ENCODE measurements at regions not wholly inside any gene's neighbourhood (a gene's known extent, or its start where the extent isn't known, plus 50 kb on each side); places are given as distances from the start of the nearest gene placed in this dataset.
A peak's percentile ranks its signal among the peaks of the same experiment; 100 is the strongest.

DNA sequence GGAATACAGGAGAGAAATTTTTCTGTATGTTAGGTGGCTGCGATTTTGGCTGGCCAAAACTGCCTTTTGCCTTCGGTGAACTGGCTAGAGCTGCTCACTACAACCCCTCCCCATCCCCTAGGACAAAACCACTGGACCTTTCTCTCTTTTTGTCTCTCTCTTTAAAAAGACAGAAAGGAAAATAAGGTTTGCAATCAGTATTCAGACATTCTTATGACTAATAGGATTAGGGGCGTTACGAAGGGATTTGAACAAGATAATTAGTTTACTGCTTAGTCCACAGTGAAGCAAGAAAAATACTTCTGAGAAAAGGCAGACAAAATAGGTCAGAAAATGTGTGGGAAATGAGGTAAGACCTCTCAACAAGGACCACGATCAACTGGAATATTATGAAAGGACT, 180.4 kb downstream of the SLIT2 start:
- no peak for DNase-seq (ENCODE audit: low spot score in 2 of 2, unreplicated experiment in 2 of 2)
- TF ChIP-seq, protein P1, sequence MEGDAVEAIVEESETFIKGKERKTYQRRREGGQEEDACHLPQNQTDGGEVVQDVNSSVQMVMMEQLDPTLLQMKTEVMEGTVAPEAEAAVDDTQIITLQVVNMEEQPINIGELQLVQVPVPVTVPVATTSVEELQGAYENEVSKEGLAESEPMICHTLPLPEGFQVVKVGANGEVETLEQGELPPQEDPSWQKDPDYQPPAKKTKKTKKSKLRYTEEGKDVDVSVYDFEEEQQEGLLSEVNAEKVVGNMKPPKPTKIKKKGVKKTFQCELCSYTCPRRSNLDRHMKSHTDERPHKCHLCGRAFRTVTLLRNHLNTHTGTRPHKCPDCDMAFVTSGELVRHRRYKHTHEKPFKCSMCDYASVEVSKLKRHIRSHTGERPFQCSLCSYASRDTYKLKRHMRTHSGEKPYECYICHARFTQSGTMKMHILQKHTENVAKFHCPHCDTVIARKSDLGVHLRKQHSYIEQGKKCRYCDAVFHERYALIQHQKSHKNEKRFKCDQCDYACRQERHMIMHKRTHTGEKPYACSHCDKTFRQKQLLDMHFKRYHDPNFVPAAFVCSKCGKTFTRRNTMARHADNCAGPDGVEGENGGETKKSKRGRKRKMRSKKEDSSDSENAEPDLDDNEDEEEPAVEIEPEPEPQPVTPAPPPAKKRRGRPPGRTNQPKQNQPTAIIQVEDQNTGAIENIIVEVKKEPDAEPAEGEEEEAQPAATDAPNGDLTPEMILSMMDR (IDR thresholded peaks at IDR 0.05; ENCODE audit: unreplicated experiment) = no peak
- no peak overlapping the region for H3K4me3 Mint-ChIP-seq
- peak overlapping the region; percentile 78 for H3K27ac Mint-ChIP-seq
- no peaks in the 10 kb centered on the region for H3K27me3 Mint-ChIP-seq (ENCODE audit: low read depth)
- no peaks in the 10 kb centered on the region for H3K9me3 Mint-ChIP-seq
- peaks cover 1% of the 10 kb centered on the region for H3K36me3 Mint-ChIP-seq
- peaks cover 69% of the 10 kb centered on the region for H3K4me1 Mint-ChIP-seq

DNA sequence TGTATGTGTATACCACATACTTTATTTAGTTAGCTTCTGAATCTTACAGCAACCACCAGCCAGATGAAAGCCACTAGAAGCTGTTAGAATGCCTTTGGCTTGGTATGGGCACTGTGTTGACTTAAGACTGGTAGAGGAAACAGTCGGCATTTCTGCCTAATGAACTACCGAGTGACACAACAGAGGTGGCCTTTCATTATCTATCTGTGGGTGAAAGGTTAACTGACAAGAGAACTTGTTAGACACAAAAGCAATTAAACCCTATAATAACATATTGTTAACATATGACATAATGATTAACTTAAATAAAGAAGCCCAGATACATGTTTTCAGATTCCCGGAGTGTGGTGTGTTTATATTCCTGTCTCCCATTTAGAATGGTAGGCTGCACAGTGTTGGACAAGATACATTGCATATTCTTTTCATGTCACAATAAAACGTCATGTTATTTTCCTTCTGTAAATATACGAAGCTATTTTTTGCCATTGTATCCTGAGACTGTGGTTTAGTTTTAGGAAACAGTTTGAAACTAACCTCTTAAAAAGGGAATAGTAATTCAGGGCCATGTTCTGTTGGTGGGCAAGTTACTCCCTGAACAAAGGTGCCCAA, 181.5 kb downstream of the SLIT2 start:
- H3K27ac Mint-ChIP-seq = peak overlapping the region; percentile 52
- H3K27me3 Mint-ChIP-seq (ENCODE audit: low read depth) = no peaks in the 10 kb centered on the region
- peaks cover 6% of the 10 kb centered on the region for H3K36me3 Mint-ChIP-seq
- TF ChIP-seq, protein P1 (IDR thresholded peaks at IDR 0.05; ENCODE audit: unreplicated experiment) = no peak
- peaks cover 4% of the 10 kb centered on the region for H3K9me3 Mint-ChIP-seq
- DNase-seq (ENCODE audit: low spot score in 2 of 2, unreplicated experiment in 2 of 2) = no peak
- peaks cover 66% of the 10 kb centered on the region for H3K4me1 Mint-ChIP-seq
- no peak overlapping the region for H3K4me3 Mint-ChIP-seq

DNA sequence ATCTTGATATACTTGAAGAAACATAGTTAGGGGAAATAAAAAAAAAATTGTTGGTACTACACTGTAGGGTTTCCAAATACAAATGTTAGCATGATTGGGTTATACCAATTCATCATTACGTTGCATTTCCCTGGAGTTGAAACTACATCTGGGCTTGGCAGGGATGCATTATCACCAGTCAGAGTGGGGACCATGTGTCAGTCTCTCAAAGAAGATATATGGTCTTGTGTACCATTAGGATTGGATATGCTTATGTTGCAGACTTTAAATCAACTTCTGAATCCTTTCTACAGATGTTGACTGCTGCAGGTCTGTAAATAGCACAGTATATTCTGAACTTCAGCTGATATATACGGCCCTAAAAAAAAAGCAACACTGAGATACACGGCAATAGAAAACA, 188.5 kb downstream of the SLIT2 start:
- no peaks in the 10 kb centered on the region for H3K27me3 Mint-ChIP-seq (ENCODE audit: low read depth)
- no peak for DNase-seq (ENCODE audit: low spot score in 2 of 2, unreplicated experiment in 2 of 2)
- H3K4me1 Mint-ChIP-seq = peaks cover 57% of the 10 kb centered on the region
- TF ChIP-seq, protein P1 (IDR thresholded peaks at IDR 0.05; ENCODE audit: unreplicated experiment) = no peak
- H3K27ac Mint-ChIP-seq = no peak overlapping the region
- H3K36me3 Mint-ChIP-seq = peaks cover 8% of the 10 kb centered on the region
- H3K9me3 Mint-ChIP-seq = peaks cover 10% of the 10 kb centered on the region
- H3K4me3 Mint-ChIP-seq = no peak overlapping the region

DNA sequence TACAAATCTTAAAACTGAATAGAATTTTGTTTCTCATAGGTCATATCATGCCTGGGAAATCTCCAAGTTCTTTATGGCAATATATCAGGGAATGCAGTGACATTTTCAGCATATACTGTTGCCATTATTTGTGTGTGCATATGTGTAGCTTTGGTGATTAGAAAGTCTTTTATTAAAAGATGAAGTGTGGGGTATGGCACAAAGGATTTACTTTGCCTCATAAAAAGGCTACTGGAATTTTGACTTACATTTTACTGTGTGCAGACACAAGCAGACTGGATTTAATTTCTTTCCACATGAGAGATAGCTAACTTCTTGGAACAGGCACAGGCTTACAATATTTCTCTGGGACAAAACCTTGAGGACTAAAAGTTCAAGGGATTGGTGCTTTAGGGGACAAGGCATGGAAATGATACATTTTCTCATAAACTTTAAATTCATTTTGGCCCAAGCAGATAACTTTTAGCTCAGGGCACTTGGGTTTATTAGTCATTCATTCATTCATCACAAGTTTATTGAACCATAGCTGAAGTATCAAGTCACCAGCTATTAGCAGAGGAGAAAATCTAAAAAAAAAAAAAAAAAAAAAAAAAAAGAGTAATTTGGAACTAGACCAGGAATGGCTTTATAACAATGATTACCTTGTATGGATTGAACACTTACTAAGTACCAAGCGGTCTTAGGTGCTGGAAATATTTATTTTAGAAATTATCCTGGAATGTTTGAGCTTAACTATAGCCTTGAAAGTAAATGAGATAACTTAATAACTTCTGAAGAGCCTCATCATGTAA, 191.5 kb downstream of the SLIT2 start:
- DNase-seq (ENCODE audit: low spot score in 2 of 2, unreplicated experiment in 2 of 2) = no peak
- TF ChIP-seq, protein P1 (IDR thresholded peaks at IDR 0.05; ENCODE audit: unreplicated experiment) = no peak
- no peak overlapping the region for H3K4me3 Mint-ChIP-seq
- H3K36me3 Mint-ChIP-seq = peaks cover 4% of the 10 kb centered on the region
- H3K27me3 Mint-ChIP-seq (ENCODE audit: low read depth) = no peaks in the 10 kb centered on the region
- peaks cover 65% of the 10 kb centered on the region for H3K4me1 Mint-ChIP-seq
- peaks cover 5% of the 10 kb centered on the region for H3K9me3 Mint-ChIP-seq
- peak overlapping the region; percentile 76 for H3K27ac Mint-ChIP-seq

DNA sequence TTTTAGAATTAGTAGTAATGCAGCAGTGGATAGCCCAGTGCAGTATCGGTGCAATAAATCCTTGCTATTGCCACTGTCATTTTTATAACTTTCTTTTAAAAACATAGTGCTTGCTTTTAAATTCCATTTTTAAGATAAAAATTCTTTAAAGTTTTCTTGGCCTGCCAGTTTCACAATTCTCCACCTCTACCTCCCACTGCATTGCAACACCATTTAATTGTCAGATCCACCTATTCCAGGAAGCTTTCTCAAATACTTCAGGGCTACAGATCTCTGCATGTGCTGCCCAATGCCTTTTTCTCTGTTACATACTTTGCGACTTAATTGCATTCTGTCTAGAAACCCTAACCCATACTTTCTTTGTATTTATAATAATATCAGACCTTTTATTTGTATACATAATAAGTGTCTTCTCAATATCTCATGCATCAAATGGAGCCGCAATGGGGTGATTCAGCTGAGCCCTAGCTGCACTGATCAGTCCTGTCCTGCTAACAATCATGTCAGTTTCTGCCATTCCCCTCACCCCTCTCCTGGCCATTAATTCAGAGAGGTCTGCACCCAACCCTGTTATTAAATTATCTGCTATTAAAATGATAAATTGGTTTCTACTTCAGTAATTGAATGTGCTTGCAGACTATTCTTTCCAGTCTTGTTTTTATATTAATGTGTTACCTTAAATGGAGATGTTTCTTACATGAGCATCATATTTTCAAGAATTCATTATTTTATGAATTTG, 193.1 kb downstream of the SLIT2 start:
- Mint-ChIP-seq H3K36me3 (no peaks in the 10 kb centered on the region), H3K27ac (peak overlapping the region; percentile 68), H3K4me3 (no peak overlapping the region), H3K9me3 (no peaks in the 10 kb centered on the region), H3K4me1 (peaks cover 65% of the 10 kb centered on the region), H3K27me3 (ENCODE audit: low read depth) (no peaks in the 10 kb centered on the region)
- no peak for DNase-seq (ENCODE audit: low spot score in 2 of 2, unreplicated experiment in 2 of 2)
- TF ChIP-seq, protein P1 (IDR thresholded peaks at IDR 0.05; ENCODE audit: unreplicated experiment) = no peak
